Mesenchymal stem cell (in vitro differentiated cells and primary cell): ENCODE measurements at regions not wholly inside any gene's neighbourhood (a gene's known extent, or its start where the extent isn't known, plus 50 kb on each side); places are given as distances from the start of the nearest gene placed in this dataset.

Experiments used
- DNase-seq: peaks from one replicate; pipeline ENCODE4 v3.0.0-alpha.2; 2013
- H2AFZ ChIP-seq: one replicate; pipeline ENCODE4 v1.6.1; 2013; ENCODE audit warnings: low read depth, mild to moderate bottlenecking, control low read depth, inconsistent platforms, low read length, moderate library complexity
- H2AK5ac ChIP-seq: 2 replicates; pipeline ENCODE4 v1.6.1; 2013; ENCODE audit warnings: low read length, moderate library complexity, mild to moderate bottlenecking, inconsistent platforms; ENCODE audit not compliant: severe bottlenecking
- H2BK120ac ChIP-seq: one replicate; pipeline ENCODE4 v1.6.1; 2013; ENCODE audit warnings: low read depth, mild to moderate bottlenecking, inconsistent platforms, low read length, moderate library complexity
- H2BK12ac ChIP-seq, 2 experiments: one replicate each; pipeline ENCODE4 v1.6.1; 2013; ENCODE audit warnings: inconsistent platforms in 2 of 2, low read length in 2 of 2, mild to moderate bottlenecking in 2 of 2, moderate library complexity in 2 of 2, control low read depth in 1 of 2
- H2BK15ac ChIP-seq: one replicate; pipeline ENCODE4 v1.6.1; 2013; ENCODE audit warnings: mild to moderate bottlenecking, low read depth, inconsistent platforms; ENCODE audit not compliant: poor library complexity, severe bottlenecking
- H2BK5ac ChIP-seq: 2 replicates; pipeline ENCODE4 v1.6.1; 2013; ENCODE audit warnings: low read depth, mild to moderate bottlenecking, low read length, control low read depth, inconsistent platforms; ENCODE audit not compliant: poor library complexity, severe bottlenecking
- H3K14ac ChIP-seq, 2 experiments: one replicate each; pipeline ENCODE4 v1.6.1; 2013; ENCODE audit warnings: inconsistent platforms in 2 of 2, low read length in 2 of 2, control low read depth in 1 of 2, mild to moderate bottlenecking in 1 of 2, moderate library complexity in 1 of 2
- H3K18ac ChIP-seq, 2 experiments: one replicate each; pipeline ENCODE4 v1.6.1; 2013; ENCODE audit warnings: inconsistent platforms in 2 of 2, low read length in 2 of 2, control low read depth in 1 of 2, low read depth in 1 of 2, mild to moderate bottlenecking in 1 of 2
- H3K23ac ChIP-seq, 2 experiments: one replicate each; pipeline ENCODE4 v1.6.1; 2013; ENCODE audit warnings: inconsistent platforms in 2 of 2, low read length in 2 of 2, mild to moderate bottlenecking in 2 of 2, moderate library complexity in 2 of 2, control low read depth in 1 of 2
- H3K27ac ChIP-seq: 2 replicates; pipeline ENCODE4 v1.5.1; 2013; ENCODE audit warnings: mild to moderate bottlenecking, moderate library complexity, low read length, control low read depth, inconsistent platforms; ENCODE audit not compliant: poor library complexity, severe bottlenecking
- H3K27me3 ChIP-seq, 2 experiments: 2 replicates each; pipeline versions ENCODE4 v1.6.1 to v1.7.0; 2013; ENCODE audit warnings: low read length in 2 of 2, mild to moderate bottlenecking in 2 of 2, moderate library complexity in 2 of 2, control low read depth in 1 of 2, inconsistent platforms in 1 of 2; ENCODE audit not compliant: control insufficient read depth in 1 of 2, insufficient read depth in 1 of 2
- H3K36me3 ChIP-seq, 2 experiments: 2 replicates each; pipeline versions ENCODE4 v1.6.1 to v1.7.0; 2013; ENCODE audit warnings: low read length in 2 of 2, control low read depth in 1 of 2, inconsistent platforms in 1 of 2, low read depth in 1 of 2, mild to moderate bottlenecking in 1 of 2; ENCODE audit not compliant: insufficient read depth in 2 of 2, control insufficient read depth in 1 of 2
- H3K4ac ChIP-seq, 2 experiments: one replicate each; pipeline ENCODE4 v1.6.1; 2013; ENCODE audit warnings: inconsistent platforms in 2 of 2, low read length in 2 of 2, mild to moderate bottlenecking in 2 of 2, moderate library complexity in 2 of 2, control low read depth in 1 of 2, low read depth in 1 of 2
- H3K4me1 ChIP-seq: 2 replicates; pipeline ENCODE4 v1.6.1; 2013; ENCODE audit warnings: low read depth, low read length, control low read depth; ENCODE audit not compliant: control insufficient read depth, insufficient read depth
- H3K4me2 ChIP-seq: 2 replicates; pipeline ENCODE4 v1.6.1; 2013; ENCODE audit warnings: low read length, mild to moderate bottlenecking, inconsistent platforms; ENCODE audit not compliant: poor library complexity, severe bottlenecking
- H3K4me3 ChIP-seq, 2 experiments: 2 replicates each; pipeline versions ENCODE4 v1.5.1 to v1.7.0; 2013; ENCODE audit warnings: low read length in 2 of 2, mild to moderate bottlenecking in 2 of 2, control low read depth in 1 of 2, low read depth in 1 of 2; ENCODE audit not compliant: insufficient read depth in 1 of 2
- H3K79me1 ChIP-seq: replicated peaks from 2 replicates; pipeline ENCODE4 v1.6.1; 2013; ENCODE audit warnings: mild to moderate bottlenecking, control low read depth, low read length, inconsistent platforms; ENCODE audit not compliant: poor library complexity, severe bottlenecking
- H3K9ac ChIP-seq: 2 replicates; pipeline ENCODE4 v1.7.0; 2013; ENCODE audit warnings: mild to moderate bottlenecking, low read length, moderate library complexity
- H3K9me3 ChIP-seq: 2 replicates; pipeline ENCODE4 v1.7.0; 2013; ENCODE audit warnings: mild to moderate bottlenecking, low read length; ENCODE audit not compliant: control insufficient read depth
- H4K8ac ChIP-seq: one replicate; pipeline ENCODE4 v1.6.1; 2013; ENCODE audit warnings: inconsistent platforms, mild to moderate bottlenecking, low read length, moderate library complexity
- H4K91ac ChIP-seq: one replicate; pipeline ENCODE4 v1.6.1; 2013; ENCODE audit warnings: mild to moderate bottlenecking, low read length, inconsistent platforms
- WGBS: methylation state at CpG from one replicate; pipeline ENCODE4 v1.1.7; 2013; ENCODE audit warnings: mixed read lengths; 5-methylcytosine and 5-hydroxymethylcytosine counted together

DNA sequence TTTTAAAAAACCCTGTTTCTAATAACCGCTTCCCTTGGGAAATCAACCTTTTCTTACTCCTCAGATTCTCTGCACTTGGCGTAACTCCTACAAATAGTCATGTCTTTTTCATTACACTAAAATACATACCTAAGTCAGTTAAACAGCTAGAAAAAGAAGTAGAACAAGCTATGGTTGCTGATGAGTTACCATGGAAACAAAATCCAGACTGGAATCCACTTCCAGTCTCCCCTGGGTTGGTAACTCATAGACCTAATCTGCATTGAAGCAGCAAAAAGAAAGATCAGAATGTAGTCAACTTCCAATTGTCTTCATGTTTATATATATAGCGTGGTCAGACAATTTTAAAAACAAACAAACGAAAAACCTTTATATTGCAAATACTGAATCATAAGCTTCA lies 260.8 kb upstream of the LRRN1 start:
- 90% methylated on average over 4 of the region's 4 CpGs for WGBS
- Histone ChIP-seq H3K4me2 (no peak overlapping the region), H3K14ac (no peak overlapping the region), H2BK5ac (no peak overlapping the region), H3K4me1 (no peaks in the 10 kb centered on the region), H2AFZ (no peak overlapping the region), H3K79me1 (no peaks in the 10 kb centered on the region), H3K9ac (no peak overlapping the region), H2BK12ac (no peak overlapping the region), H3K27me3 (no peaks in the 10 kb centered on the region), H4K8ac (no peak overlapping the region), H3K4me3 (no peak overlapping the region), H2BK15ac (no peak overlapping the region), H3K4ac (no peak overlapping the region), H2BK120ac (no peak overlapping the region), H3K9me3 (peaks cover 37% of the 10 kb centered on the region), H3K23ac (no peak overlapping the region), H2AK5ac (no peak overlapping the region), H4K91ac (no peak overlapping the region), H3K27ac (no peak overlapping the region), H3K18ac (no peak overlapping the region), H3K36me3 (no peaks in the 10 kb centered on the region)
- no peak for DNase-seq

DNA sequence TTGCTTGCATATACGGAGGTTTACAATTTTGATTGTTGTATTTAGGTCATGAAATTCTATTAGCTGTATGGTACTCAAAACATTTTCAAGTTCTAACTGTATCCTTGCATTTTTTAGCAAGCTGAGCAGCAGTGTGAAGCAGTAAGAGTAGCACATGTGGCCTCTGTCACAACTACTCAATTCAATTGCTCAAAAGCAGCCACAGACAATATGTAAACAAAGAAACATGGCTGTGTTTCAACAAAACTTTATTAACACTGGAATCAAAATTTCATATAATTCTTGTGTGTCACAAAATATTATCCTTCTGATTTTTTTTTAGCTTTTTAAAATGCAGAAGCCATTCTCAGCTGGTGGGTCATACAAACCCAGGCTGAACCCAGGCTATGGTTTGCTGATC lies 266.7 kb upstream of the LRRN1 start:
- no peaks in the 10 kb centered on the region for H3K27me3 ChIP-seq
- H3K23ac ChIP-seq: no peak overlapping the region
- H2BK120ac ChIP-seq: no peak overlapping the region
- H3K4ac ChIP-seq: no peak overlapping the region
- H3K36me3 ChIP-seq: no peaks in the 10 kb centered on the region
- WGBS: no CpG with 5 or more reads among the region's 1 CpG
- H4K91ac ChIP-seq: no peak overlapping the region
- H3K9me3 ChIP-seq: peaks cover 28% of the 10 kb centered on the region
- H3K79me1 ChIP-seq: no peaks in the 10 kb centered on the region
- H2AFZ ChIP-seq: no peak overlapping the region
- H2BK15ac ChIP-seq: no peak overlapping the region
- H3K4me3 ChIP-seq: no peak overlapping the region
- DNase-seq: no peak
- H4K8ac ChIP-seq: no peak overlapping the region
- H3K9ac ChIP-seq: no peak overlapping the region
- H3K4me1 ChIP-seq: no peaks in the 10 kb centered on the region
- no peak overlapping the region for H2BK12ac ChIP-seq
- no peak overlapping the region for H3K4me2 ChIP-seq
- H3K18ac ChIP-seq: no peak overlapping the region
- H3K27ac ChIP-seq: no peak overlapping the region
- no peak overlapping the region for H2BK5ac ChIP-seq
- H2AK5ac ChIP-seq: no peak overlapping the region
- H3K14ac ChIP-seq: no peak overlapping the region

GRCh38 chr3:3531476-3531875 lies 267.8 kb upstream of the LRRN1 start:
- no peak overlapping the region for H2BK12ac ChIP-seq
- H2BK120ac ChIP-seq: no peak overlapping the region
- H4K8ac ChIP-seq: no peak overlapping the region
- no peak for DNase-seq
- no peaks in the 10 kb centered on the region for H3K27me3 ChIP-seq
- no peaks in the 10 kb centered on the region for H3K79me1 ChIP-seq
- WGBS: 71% methylated on average over 4 of the region's 4 CpGs
- H2AK5ac ChIP-seq: no peak overlapping the region
- H3K9me3 ChIP-seq: peaks cover 23% of the 10 kb centered on the region
- H3K4me3 ChIP-seq: no peak overlapping the region
- H3K14ac ChIP-seq: no peak overlapping the region
- H2AFZ ChIP-seq: no peak overlapping the region
- H3K4ac ChIP-seq: no peak overlapping the region
- no peak overlapping the region for H3K4me2 ChIP-seq
- H3K9ac ChIP-seq: no peak overlapping the region
- H3K27ac ChIP-seq: no peak overlapping the region
- H2BK5ac ChIP-seq: no peak overlapping the region
- no peak overlapping the region for H3K18ac ChIP-seq
- no peaks in the 10 kb centered on the region for H3K4me1 ChIP-seq
- H3K23ac ChIP-seq: no peak overlapping the region
- H2BK15ac ChIP-seq: no peak overlapping the region
- no peaks in the 10 kb centered on the region for H3K36me3 ChIP-seq
- no peak overlapping the region for H4K91ac ChIP-seq

- H3K36me3 ChIP-seq: no peaks in the 10 kb centered on the region
- H2BK15ac ChIP-seq: no peak overlapping the region
- no peak for DNase-seq
- no peaks in the 10 kb centered on the region for H3K4me1 ChIP-seq
- H2BK5ac ChIP-seq: no peak overlapping the region
- H3K27me3 ChIP-seq: no peaks in the 10 kb centered on the region
- H3K4me2 ChIP-seq: no peak overlapping the region
- no peak overlapping the region for H3K9ac ChIP-seq
- no peak overlapping the region for H2BK12ac ChIP-seq
- H3K27ac ChIP-seq: no peak overlapping the region
- WGBS: 72% methylated on average over 2 of the region's 2 CpGs
- H3K4ac ChIP-seq: no peak overlapping the region
- H2BK120ac ChIP-seq: no peak overlapping the region
- no peak overlapping the region for H4K8ac ChIP-seq
- no peak overlapping the region for H2AK5ac ChIP-seq
- no peak overlapping the region for H4K91ac ChIP-seq
- H3K23ac ChIP-seq: no peak overlapping the region
- H3K14ac ChIP-seq: no peak overlapping the region
- H3K79me1 ChIP-seq: no peaks in the 10 kb centered on the region
- H3K18ac ChIP-seq: no peak overlapping the region
- peaks cover 4% of the 10 kb centered on the region for H3K9me3 ChIP-seq
- no peak overlapping the region for H3K4me3 ChIP-seq
- H2AFZ ChIP-seq: no peak overlapping the region
These were observed 280.0 kb upstream of the LRRN1 start for GRCh38 chr3:3519266-3519665.
